ENCODE measurements at regions not wholly inside any gene's neighbourhood (a gene's known extent, or its start where the extent isn't known, plus 50 kb on each side); places are given as distances from the start of the nearest gene placed in this dataset.

GRCh38 chr4:138112389-138112788 lies 129.8 kb downstream of the SLC7A11 start:
- ATAC-seq (no peak), FAIRE-seq (no peak)
- 48% methylated on average over 2 of the region's 2 CpGs for WGBS (ENCODE audit: insufficient coverage, insufficient replicate concordance, low lambda C conversion rate, missing lambda C conversion rate)

More at GRCh38 chr4:138112389-138112788, 129.8 kb downstream of the SLC7A11 start:
- in situ Hi-C loops (cut with MboI) (no loop called here), intact Hi-C loops (cut with micrococcal nuclease; ENCODE audit: unreplicated experiment) (loop anchor here (5.0 kb wide), 2 partner anchors 75 to 130 kb away; partner anchors contain the start of gene SLC7A11)
- no peak overlapping the region for H2AFZ ChIP-seq (ENCODE audit: control insufficient read depth, low read depth, low read length)
- H3K9me3 ChIP-seq (replicated peaks; ENCODE audit: control insufficient read depth, insufficient read depth, low read length), result no peaks in the 10 kb centered on the region; the same call in 2 of the 3 replicates
- H3K27ac ChIP-seq (ENCODE audit: control insufficient read depth, insufficient read depth), result no peak overlapping the region
- TF ChIP-seq KDM1A (IDR thresholded peaks at IDR 0.05; ENCODE audit: borderline replicate concordance) (no peak), MTA3 (IDR thresholded peaks at IDR 0.05; ENCODE audit: borderline replicate concordance, low read length) (no peak), EED (IDR thresholded peaks at IDR 0.05; ENCODE audit: low read depth) (no peak), IRF5 (IDR thresholded peaks at IDR 0.05; ENCODE audit: borderline replicate concordance) (no peak), PAX8 (IDR thresholded peaks at IDR 0.05) (no peak), HCFC1 (IDR thresholded peaks at IDR 0.05; ENCODE audit: low read length) (no peak), EGR1 (IDR thresholded peaks at IDR 0.05; ENCODE audit: borderline replicate concordance in 1 of 2, low read depth in 2 of 2, low read length in 2 of 2) (no peak), WRNIP1 (IDR thresholded peaks at IDR 0.05; ENCODE audit: borderline replicate concordance, low read depth, low read length) (no peak), USF1 (IDR thresholded peaks at IDR 0.05; ENCODE audit: borderline replicate concordance, extremely low read length, insufficient read depth, low read depth, low read length) (no peak), HSF1 (IDR thresholded peaks at IDR 0.05; ENCODE audit: low read depth, low read length) (no peak), E2F8 (IDR thresholded peaks at IDR 0.05; ENCODE audit: low read depth, partially characterized antibody) (no peak)
- no peaks in the 10 kb centered on the region for H4K20me1 ChIP-seq (ENCODE audit: control insufficient read depth, insufficient read depth)
- RAD21 ChIA-PET (ENCODE audit: unreplicated experiment), result interaction anchor here (1.1 kb wide), 1 partner anchor 132 kb away, joined by 3 read pairs; no protein-coding TSS in a partner anchor
- no peaks in the 10 kb centered on the region for H3K79me2 ChIP-seq (ENCODE audit: control insufficient read depth, insufficient read depth, low read length)
- H3K4me3 ChIP-seq, result no peak overlapping the region
- H3K36me3 ChIP-seq (ENCODE audit: control insufficient read depth in 2 of 2, insufficient read depth in 2 of 2, low read length in 1 of 2), result no peaks in the 10 kb centered on the region
- POLR2A ChIA-PET, result no interaction called here
- no peaks in the 10 kb centered on the region for H3K27me3 ChIP-seq (replicated peaks in 1 of 2; ENCODE audit: control insufficient read depth in 2 of 2, insufficient read depth in 2 of 2, low read length in 1 of 2)
- H3K4me2 ChIP-seq (ENCODE audit: control insufficient read depth, insufficient read depth), result no peak overlapping the region
- SMC1A ChIA-PET (ENCODE audit: uncharacterized antibody, unreplicated experiment), result interaction anchor here (0.8 to 1.5 kb wide), 4 partner anchors 11 to 566 kb away, joined by 3 to 5 read pairs (median 3); no protein-coding TSS in a partner anchor
- no peak for DNase-seq (ENCODE audit: low read depth, low spot score)
- H3K4me1 ChIP-seq (ENCODE audit: control insufficient read depth, insufficient read depth, low read length), result peaks cover 11% of the 10 kb centered on the region
- CTCF ChIA-PET, result interaction anchor here (0.7 to 1.7 kb wide), 4 partner anchors 19 to 443 kb away, joined by 3 to 6 read pairs (median 4); no protein-coding TSS in a partner anchor
- H3K9ac ChIP-seq (ENCODE audit: control insufficient read depth, insufficient read depth, low read length), result no peak overlapping the region
- no TSS peak for BruUV-seq (replicated peaks)

Measured in GM12878 (cell line).